ENCODE measurements at regions not wholly inside any gene's neighbourhood (a gene's known extent, or its start where the extent isn't known, plus 50 kb on each side); places are given as distances from the start of the nearest gene placed in this dataset.

GRCh38 chr16:6645768-6646568, 686.7 kb upstream of the RBFOX1 start:
- no peak for DNase-seq

GRCh38 chr16:6644916-6645315, 687.7 kb upstream of the RBFOX1 start:
- no peak for DNase-seq

- DNase-seq: peak; percentile 59
Measured at GRCh38 chr16:6643080-6643686, 689.5 kb upstream of the RBFOX1 start.

- no peak for DNase-seq
Measured at GRCh38 chr16:6642271-6642670, 690.4 kb upstream of the RBFOX1 start.

- no peak for DNase-seq
Measured at GRCh38 chr16:6641091-6641490, 691.6 kb upstream of the RBFOX1 start.

- DNase-seq: no peak
Measured at GRCh38 chr16:6636457-6636856, 696.2 kb upstream of the RBFOX1 start.

GRCh38 chr16:6634151-6634550, 698.5 kb upstream of the RBFOX1 start:
- no peak for DNase-seq

GRCh38 chr16:6633456-6633855, 699.2 kb upstream of the RBFOX1 start:
- DNase-seq: no peak

GRCh38 chr16:6629110-6629509, 703.5 kb upstream of the RBFOX1 start:
- no peak for DNase-seq

GRCh38 chr16:6625606-6626005, 707.0 kb upstream of the RBFOX1 start:
- DNase-seq: no peak

- no peak for DNase-seq
Measured at GRCh38 chr16:6618874-6619273, 713.8 kb upstream of the RBFOX1 start.

GRCh38 chr16:6616746-6617145, 715.9 kb upstream of the RBFOX1 start:
- no peak for DNase-seq

GRCh38 chr16:6615636-6616035, 717.0 kb upstream of the RBFOX1 start:
- DNase-seq: no peak

GRCh38 chr16:6611535-6611934, 721.1 kb upstream of the RBFOX1 start:
- no peak for DNase-seq

- DNase-seq: no peak
Measured at GRCh38 chr16:6605490-6605889, 727.2 kb upstream of the RBFOX1 start.

GRCh38 chr16:6603780-6604325, 728.8 kb upstream of the RBFOX1 start:
- DNase-seq: no peak

GRCh38 chr16:6602405-6602804, 730.2 kb upstream of the RBFOX1 start:
- no peak for DNase-seq

GRCh38 chr16:6600167-6600566, 732.5 kb upstream of the RBFOX1 start:
- no peak for DNase-seq

- DNase-seq: no peak
Measured at GRCh38 chr16:6593799-6594198, 738.8 kb upstream of the RBFOX1 start.

GRCh38 chr16:6576606-6577005, 756.0 kb upstream of the RBFOX1 start:
- DNase-seq: no peak

GRCh38 chr16:6576113-6576512, 756.5 kb upstream of the RBFOX1 start:
- DNase-seq: no peak

GRCh38 chr16:6574146-6574545, 758.5 kb upstream of the RBFOX1 start:
- DNase-seq: no peak

- no peak for DNase-seq
Measured at GRCh38 chr16:6573577-6573976, 759.1 kb upstream of the RBFOX1 start.

GRCh38 chr16:6571044-6571443, 761.6 kb upstream of the RBFOX1 start:
- no peak for DNase-seq

Data from activated CD4-positive, alpha-beta T cell treated with anti-CD3 and anti-CD28 coated beads, Interleukin-2, Interleukin-6, amounts not matched to agents 100 ng/mL and 50 ng/mL, durations not matched to agents 16 hours and 8 hours (primary cell).